ENCODE measurements at regions not wholly inside any gene's neighbourhood (a gene's known extent, or its start where the extent isn't known, plus 50 kb on each side); places are given as distances from the start of the nearest gene placed in this dataset.

GRCh38 chr11:40062616-40063015 lies 1396.8 kb downstream of the LRRC4C start:
- Histone ChIP-seq H3K9me3 (ENCODE audit: control insufficient read depth, insufficient read depth, low read length) (no peaks in the 10 kb centered on the region), H3K4me1 (ENCODE audit: insufficient read depth, low read length) (0 out of 2 replicates have a peak, but pooled peaks cover 4% of the 10 kb centered on the region), H3K9ac (ENCODE audit: low read depth, low read length) (no peak overlapping the region), H3K36me3 (ENCODE audit: insufficient read depth, low read length) (no peaks in the 10 kb centered on the region)

GRCh38 chr11:40061221-40061620 lies 1398.2 kb downstream of the LRRC4C start:
- Histone ChIP-seq H3K36me3 (ENCODE audit: insufficient read depth, low read length) (no peaks in the 10 kb centered on the region), H3K9me3 (ENCODE audit: control insufficient read depth, insufficient read depth, low read length) (no peaks in the 10 kb centered on the region), H3K9ac (ENCODE audit: low read depth, low read length) (no peak overlapping the region), H3K4me1 (ENCODE audit: insufficient read depth, low read length) (0 out of 2 replicates have a peak, but pooled peaks cover 4% of the 10 kb centered on the region)

GRCh38 chr11:40054631-40055030 lies 1404.8 kb downstream of the LRRC4C start:
- no peaks in the 10 kb centered on the region for H3K4me1 ChIP-seq (ENCODE audit: insufficient read depth, low read length)
- no peaks in the 10 kb centered on the region for H3K36me3 ChIP-seq (ENCODE audit: insufficient read depth, low read length)
- H3K9me3 ChIP-seq (ENCODE audit: control insufficient read depth, insufficient read depth, low read length), result 0 out of 2 replicates have a peak, but pooled peaks cover 3% of the 10 kb centered on the region
- H3K9ac ChIP-seq (ENCODE audit: low read depth, low read length), result no peak overlapping the region

GRCh38 chr11:40045312-40045711 lies 1414.1 kb downstream of the LRRC4C start:
- Histone ChIP-seq H3K36me3 (ENCODE audit: insufficient read depth, low read length) (no peaks in the 10 kb centered on the region), H3K9me3 (ENCODE audit: control insufficient read depth, insufficient read depth, low read length) (0 out of 2 replicates have a peak, but pooled peaks cover 3% of the 10 kb centered on the region), H3K9ac (ENCODE audit: low read depth, low read length) (no peak overlapping the region), H3K4me1 (ENCODE audit: insufficient read depth, low read length) (no peaks in the 10 kb centered on the region)

- H3K4me1 ChIP-seq (ENCODE audit: insufficient read depth, low read length), result peaks cover 7% of the 10 kb centered on the region
- no peak overlapping the region for H3K9ac ChIP-seq (ENCODE audit: low read depth, low read length)
- H3K9me3 ChIP-seq (ENCODE audit: control insufficient read depth, insufficient read depth, low read length), result no peaks in the 10 kb centered on the region; the same call in 1 of the 2 replicates
- H3K36me3 ChIP-seq (ENCODE audit: insufficient read depth, low read length), result no peaks in the 10 kb centered on the region
Observed at GRCh38 chr11:40037005-40037404, 1422.4 kb downstream of the LRRC4C start.

GRCh38 chr11:40032331-40032730 lies 1427.1 kb downstream of the LRRC4C start:
- Histone ChIP-seq H3K36me3 (ENCODE audit: insufficient read depth, low read length) (no peaks in the 10 kb centered on the region), H3K9ac (ENCODE audit: low read depth, low read length) (no peak overlapping the region), H3K4me1 (ENCODE audit: insufficient read depth, low read length) (peaks cover 10% of the 10 kb centered on the region), H3K9me3 (ENCODE audit: control insufficient read depth, insufficient read depth, low read length) (no peaks in the 10 kb centered on the region; the same call in 1 of the 2 replicates)

GRCh38 chr11:40030867-40031266 lies 1428.6 kb downstream of the LRRC4C start:
- no peaks in the 10 kb centered on the region; the same call in 1 of the 2 replicates for H3K9me3 ChIP-seq (ENCODE audit: control insufficient read depth, insufficient read depth, low read length)
- peaks cover 4% of the 10 kb centered on the region; the same call in 1 of the 2 replicates for H3K4me1 ChIP-seq (ENCODE audit: insufficient read depth, low read length)
- no peaks in the 10 kb centered on the region for H3K36me3 ChIP-seq (ENCODE audit: insufficient read depth, low read length)
- H3K9ac ChIP-seq (ENCODE audit: low read depth, low read length), result no peak overlapping the region

GRCh38 chr11:40029391-40029790 lies 1430.1 kb downstream of the LRRC4C start:
- H3K4me1 ChIP-seq (ENCODE audit: insufficient read depth, low read length), result peaks cover 4% of the 10 kb centered on the region; the same call in 1 of the 2 replicates

GRCh38 chr11:40027720-40028119 lies 1431.7 kb downstream of the LRRC4C start:
- H3K4me1 ChIP-seq (ENCODE audit: insufficient read depth, low read length), result peaks cover 4% of the 10 kb centered on the region; the same call in 1 of the 2 replicates
- H3K36me3 ChIP-seq (ENCODE audit: insufficient read depth, low read length), result no peaks in the 10 kb centered on the region
- no peak overlapping the region for H3K9ac ChIP-seq (ENCODE audit: low read depth, low read length)
- H3K9me3 ChIP-seq (ENCODE audit: control insufficient read depth, insufficient read depth, low read length), result no peaks in the 10 kb centered on the region; the same call in 1 of the 2 replicates

More at GRCh38 chr11:40029391-40029790, 1430.1 kb downstream of the LRRC4C start:
- no peaks in the 10 kb centered on the region; the same call in 1 of the 2 replicates for H3K9me3 ChIP-seq (ENCODE audit: control insufficient read depth, insufficient read depth, low read length)
- H3K9ac ChIP-seq (ENCODE audit: low read depth, low read length), result no peak overlapping the region
- no peaks in the 10 kb centered on the region for H3K36me3 ChIP-seq (ENCODE audit: insufficient read depth, low read length)

- no peaks in the 10 kb centered on the region for H3K9me3 ChIP-seq (ENCODE audit: control insufficient read depth, insufficient read depth, low read length)
- H3K36me3 ChIP-seq (ENCODE audit: insufficient read depth, low read length), result no peaks in the 10 kb centered on the region
- H3K9ac ChIP-seq (ENCODE audit: low read depth, low read length), result no peak overlapping the region
- no peaks in the 10 kb centered on the region for H3K4me1 ChIP-seq (ENCODE audit: insufficient read depth, low read length)
Observed at GRCh38 chr11:40023724-40024123, 1435.7 kb downstream of the LRRC4C start.

- H3K4me1 ChIP-seq (ENCODE audit: insufficient read depth, low read length), result no peaks in the 10 kb centered on the region
- H3K36me3 ChIP-seq (ENCODE audit: insufficient read depth, low read length), result no peaks in the 10 kb centered on the region
Observed at GRCh38 chr11:40010011-40010410, 1449.4 kb downstream of the LRRC4C start.

GRCh38 chr11:39992551-39992950 lies 1466.9 kb downstream of the LRRC4C start:
- H3K9ac ChIP-seq (ENCODE audit: low read depth, low read length), result no peak overlapping the region
- no peaks in the 10 kb centered on the region for H3K9me3 ChIP-seq (ENCODE audit: control insufficient read depth, insufficient read depth, low read length)
- H3K4me1 ChIP-seq (ENCODE audit: insufficient read depth, low read length), result no peaks in the 10 kb centered on the region
- no peaks in the 10 kb centered on the region for H3K36me3 ChIP-seq (ENCODE audit: insufficient read depth, low read length)

More at GRCh38 chr11:40010011-40010410, 1449.4 kb downstream of the LRRC4C start:
- no peaks in the 10 kb centered on the region for H3K9me3 ChIP-seq (ENCODE audit: control insufficient read depth, insufficient read depth, low read length)
- no peak overlapping the region for H3K9ac ChIP-seq (ENCODE audit: low read depth, low read length)

- H3K4me1 ChIP-seq (ENCODE audit: insufficient read depth, low read length), result no peaks in the 10 kb centered on the region
- H3K9ac ChIP-seq (ENCODE audit: low read depth, low read length), result no peak overlapping the region
- H3K9me3 ChIP-seq (ENCODE audit: control insufficient read depth, insufficient read depth, low read length), result no peaks in the 10 kb centered on the region
- H3K36me3 ChIP-seq (ENCODE audit: insufficient read depth, low read length), result no peaks in the 10 kb centered on the region
Observed at GRCh38 chr11:39990421-39990831, 1469.0 kb downstream of the LRRC4C start.

- H3K9ac ChIP-seq (ENCODE audit: low read depth, low read length), result no peak overlapping the region
- no peaks in the 10 kb centered on the region for H3K9me3 ChIP-seq (ENCODE audit: control insufficient read depth, insufficient read depth, low read length)
Observed at GRCh38 chr11:39975091-39975490, 1484.4 kb downstream of the LRRC4C start.

GRCh38 chr11:39972461-39972860 lies 1487.0 kb downstream of the LRRC4C start:
- no peaks in the 10 kb centered on the region for H3K9me3 ChIP-seq (ENCODE audit: control insufficient read depth, insufficient read depth, low read length)
- no peak overlapping the region for H3K9ac ChIP-seq (ENCODE audit: low read depth, low read length)
- no peaks in the 10 kb centered on the region for H3K36me3 ChIP-seq (ENCODE audit: insufficient read depth, low read length)
- H3K4me1 ChIP-seq (ENCODE audit: insufficient read depth, low read length), result no peaks in the 10 kb centered on the region

More at GRCh38 chr11:39975091-39975490, 1484.4 kb downstream of the LRRC4C start:
- H3K4me1 ChIP-seq (ENCODE audit: insufficient read depth, low read length), result no peaks in the 10 kb centered on the region
- H3K36me3 ChIP-seq (ENCODE audit: insufficient read depth, low read length), result no peaks in the 10 kb centered on the region

All from ES-I3 (cell line).